ENCODE measurements at regions not wholly inside any gene's neighbourhood (a gene's known extent, or its start where the extent isn't known, plus 50 kb on each side); places are given as distances from the start of the nearest gene placed in this dataset.
"Not testable (repeated sequence)": the region's sequence is repeated elsewhere in the genome, so short reads cannot be mapped to it uniquely, and the experiment has no call there.

GRCh38 chr22:22374163-22374562 lies 129.6 kb downstream of the VPREB1 start:
- no peak for DNase-seq

- no peak for DNase-seq
These were observed 130.0 kb downstream of the VPREB1 start for GRCh38 chr22:22374579-22374978.

DNA sequence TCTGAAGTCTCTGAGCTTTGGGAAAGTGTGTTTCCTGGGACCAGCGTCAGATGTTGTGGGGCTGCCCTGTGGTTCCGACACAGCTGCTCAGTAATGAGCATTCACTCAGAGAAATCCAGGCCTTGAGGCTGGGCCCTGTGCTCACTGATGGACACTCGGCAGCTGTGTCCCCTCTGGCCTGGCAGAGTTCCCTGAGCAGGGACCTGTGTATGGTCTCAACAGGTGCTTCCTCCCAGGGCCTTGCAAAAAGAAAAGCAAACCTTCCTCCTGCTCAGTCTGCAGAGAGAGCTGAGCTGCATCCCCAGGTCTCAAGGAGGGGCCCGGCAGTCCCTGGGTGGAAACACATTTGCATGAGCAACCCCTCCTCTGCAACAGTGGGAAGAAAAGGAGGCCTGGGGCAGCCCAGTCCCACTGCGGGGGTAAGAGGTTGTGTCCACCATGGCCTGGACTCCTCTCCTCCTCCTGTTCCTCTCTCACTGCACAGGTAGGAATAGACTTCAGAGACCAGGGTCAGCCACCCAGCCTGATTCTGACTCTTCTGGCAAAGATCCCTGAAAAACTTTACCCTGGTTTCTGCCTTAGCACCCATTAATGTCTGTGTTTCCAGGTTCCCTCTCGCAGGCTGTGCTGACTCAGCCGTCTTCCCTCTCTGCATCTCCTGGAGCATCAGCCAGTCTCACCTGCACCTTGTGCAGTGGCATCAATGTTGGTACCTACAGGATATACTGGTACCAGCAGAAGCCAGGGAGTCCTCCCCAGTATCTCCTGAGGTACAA lies 131.2 kb downstream of the VPREB1 start:
- DNase-seq: no peak

GRCh38 chr22:22376352-22376706 lies 131.7 kb downstream of the VPREB1 start:
- DNase-seq: no peak

GRCh38 chr22:22376884-22377283 lies 131.7 kb downstream of the ZNF280B start:
- not testable (repeated sequence) for DNase-seq

DNA sequence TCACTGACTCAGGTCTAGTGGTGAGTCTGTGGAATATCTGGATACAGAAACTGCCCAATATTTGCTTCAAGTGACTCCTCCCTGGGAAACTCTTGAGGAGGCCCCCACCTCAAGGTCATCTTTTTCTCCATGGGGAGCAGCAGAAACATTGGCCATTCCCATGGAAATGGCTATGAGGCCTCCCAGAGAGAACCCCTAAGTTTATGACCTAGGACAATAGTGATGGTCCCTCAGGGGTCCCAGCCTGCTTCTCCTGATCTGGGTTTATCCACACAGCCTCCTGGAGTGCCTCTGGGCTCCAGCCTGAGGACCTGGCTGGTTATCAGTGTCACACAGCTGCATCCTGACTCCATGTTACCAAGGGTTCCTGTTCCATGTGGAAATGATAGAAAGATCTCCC lies 131.2 kb downstream of the ZNF280B start:
- DNase-seq: no peak

DNA sequence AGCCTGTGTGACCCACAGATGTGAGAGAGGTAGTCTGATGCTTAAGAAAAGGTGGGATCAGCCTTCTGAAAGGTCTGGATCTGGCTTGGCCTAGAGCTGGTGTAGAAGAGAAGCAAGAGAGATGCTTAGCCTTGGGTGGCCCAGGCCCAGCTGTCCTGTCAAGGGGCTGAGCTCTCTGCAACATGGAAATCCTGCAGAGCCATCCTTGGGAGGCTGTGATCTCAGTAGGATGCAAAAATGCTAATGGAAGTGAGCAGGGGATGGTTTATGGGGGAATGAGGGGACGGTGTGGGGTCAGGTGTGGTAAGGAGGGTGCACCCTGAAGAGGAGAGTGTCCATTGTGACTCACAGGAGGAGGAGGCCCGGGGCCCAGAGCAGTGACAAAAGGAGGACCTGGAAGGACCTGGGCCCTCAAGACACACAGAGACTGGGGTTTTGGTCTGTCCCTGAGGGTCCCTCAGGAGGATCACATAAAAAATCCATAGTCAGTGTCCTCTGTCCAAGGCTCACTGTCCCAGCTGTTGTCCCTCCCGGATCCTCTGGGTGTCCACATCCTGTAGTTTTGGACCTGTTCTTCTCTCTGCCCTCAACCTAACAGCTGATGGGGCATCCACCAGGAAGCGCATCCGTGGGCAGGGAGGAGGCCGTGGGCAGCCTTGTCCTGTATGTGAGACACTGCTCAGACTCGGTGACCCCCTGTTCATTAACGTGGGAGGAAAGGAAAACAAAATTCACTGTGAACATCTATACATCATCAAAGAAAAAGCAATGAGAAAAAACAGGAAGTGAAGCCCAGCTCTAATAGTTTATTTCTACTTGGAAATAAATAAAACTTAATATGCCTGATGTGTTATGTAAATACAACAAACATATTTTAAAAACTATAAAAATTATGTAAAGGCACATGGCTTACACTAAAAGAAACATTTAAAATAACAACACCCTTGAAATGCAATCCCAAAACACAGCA lies 129.8 kb downstream of the ZNF280B start:
- DNase-seq: no peak

DNA sequence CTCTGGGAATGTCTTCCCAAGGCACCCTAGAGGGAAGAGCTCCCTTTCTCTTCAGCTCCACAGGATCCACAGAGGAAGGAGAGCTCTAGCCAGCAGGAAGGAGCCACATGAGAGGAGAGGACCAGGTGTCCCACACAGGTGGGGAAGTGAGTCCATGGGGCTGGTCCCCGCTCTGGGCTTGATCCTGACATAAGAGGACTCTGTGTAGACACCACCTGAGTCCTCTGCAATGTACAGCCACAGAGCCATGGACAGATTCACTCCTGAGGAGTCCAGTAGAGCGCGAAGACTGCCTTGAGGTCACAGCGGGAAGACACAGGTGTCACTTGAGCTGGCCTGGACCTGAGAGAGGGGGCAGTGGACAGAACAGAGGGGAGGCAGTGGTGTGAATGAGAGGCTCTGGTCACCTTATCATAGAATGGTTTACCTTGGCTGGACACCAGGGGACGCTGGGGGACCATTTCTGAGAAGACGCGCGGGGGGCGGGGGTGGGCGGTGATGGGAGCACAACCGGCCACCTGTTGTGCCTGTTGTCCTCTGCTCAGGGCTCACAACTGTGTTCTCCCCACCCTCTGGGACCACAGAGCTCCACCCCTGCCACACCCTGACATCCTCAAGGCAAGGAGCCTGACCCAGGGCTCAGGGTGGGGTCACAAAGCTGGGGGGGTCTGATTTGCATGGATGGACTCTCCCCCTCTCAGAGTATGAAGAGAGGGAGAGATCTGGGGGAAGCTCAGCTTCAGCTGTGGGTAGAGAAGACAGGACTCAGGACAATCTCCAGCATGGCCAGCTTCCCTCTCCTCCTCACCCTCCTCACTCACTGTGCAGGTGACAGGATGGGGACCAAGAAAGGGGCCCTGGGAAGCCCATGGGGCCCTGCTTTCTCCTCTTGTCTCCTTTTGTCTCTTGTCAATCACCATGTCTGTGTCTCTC lies 128.2 kb downstream of the ZNF280B start:
- no peak for DNase-seq

- not testable (repeated sequence) for DNase-seq
These were observed 127.2 kb downstream of the ZNF280B start for GRCh38 chr22:22381292-22381691.

DNA sequence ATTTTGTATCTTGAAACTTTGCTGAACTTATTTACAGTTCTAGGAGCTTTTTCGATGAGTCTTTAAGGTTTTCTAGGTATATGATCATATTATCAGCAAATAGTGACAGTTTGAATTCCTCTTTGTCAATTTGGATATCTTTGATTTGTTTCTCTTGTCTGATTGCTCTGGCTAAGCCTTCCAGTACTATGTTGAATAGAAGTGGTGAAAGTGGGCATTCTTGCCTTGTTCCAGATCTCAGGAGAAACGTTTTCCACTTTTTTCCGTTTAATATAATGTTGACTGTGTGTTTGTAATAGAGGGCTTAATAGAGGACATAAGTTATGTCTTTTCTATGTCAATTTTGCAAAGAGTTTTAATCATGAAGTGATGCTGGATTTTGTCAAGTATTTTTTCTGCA lies 124.3 kb downstream of the ZNF280B start:
- DNase-seq: no peak

DNA sequence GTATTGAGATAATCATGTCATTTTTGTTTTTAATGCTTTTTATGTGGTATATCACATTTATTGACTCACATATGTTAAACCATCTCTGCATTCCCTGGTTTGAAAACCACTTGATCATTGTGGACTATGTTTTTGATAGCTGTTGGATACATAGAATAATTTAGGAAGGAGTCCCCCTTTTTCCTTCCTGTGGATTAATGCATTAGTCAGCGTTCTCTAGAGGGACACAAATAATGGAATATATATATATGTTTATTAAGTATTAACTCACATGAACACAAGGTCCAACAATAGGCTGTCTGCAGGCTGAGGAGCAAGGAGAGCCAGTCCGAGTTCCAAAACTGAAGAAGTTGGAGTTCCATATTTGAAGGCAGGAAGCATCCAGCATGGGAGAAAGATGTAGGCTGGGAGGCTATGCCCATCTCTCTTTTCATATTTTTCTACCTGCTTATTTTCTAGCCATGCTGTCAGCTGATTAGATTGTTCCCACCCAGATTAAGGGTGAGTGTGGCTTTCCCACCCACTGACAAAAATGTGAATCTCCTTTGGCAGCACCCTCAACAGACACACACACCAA lies 123.8 kb downstream of the ZNF280B start:
- DNase-seq: no peak

GRCh38 chr22:22386602-22387385 lies 121.7 kb downstream of the ZNF280B start:
- DNase-seq: no peak

DNA sequence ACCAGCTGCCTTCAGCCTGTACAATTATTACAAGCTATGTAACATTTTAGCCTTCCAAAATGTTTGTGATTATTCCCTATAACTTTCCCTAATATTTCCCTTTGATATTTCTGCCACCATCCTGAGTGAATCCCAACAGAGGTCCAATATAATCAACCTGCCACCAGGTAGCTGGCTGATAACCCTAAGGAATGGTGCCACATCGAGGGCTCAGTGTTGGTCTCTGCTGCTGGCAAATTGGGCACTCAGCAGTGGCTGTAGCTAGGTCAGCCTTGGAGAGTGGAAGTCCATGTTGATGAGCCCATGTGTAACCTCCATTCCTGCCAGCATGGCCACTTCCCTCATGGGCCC lies 121.2 kb downstream of the ZNF280B start:
- no peak for DNase-seq

DNA sequence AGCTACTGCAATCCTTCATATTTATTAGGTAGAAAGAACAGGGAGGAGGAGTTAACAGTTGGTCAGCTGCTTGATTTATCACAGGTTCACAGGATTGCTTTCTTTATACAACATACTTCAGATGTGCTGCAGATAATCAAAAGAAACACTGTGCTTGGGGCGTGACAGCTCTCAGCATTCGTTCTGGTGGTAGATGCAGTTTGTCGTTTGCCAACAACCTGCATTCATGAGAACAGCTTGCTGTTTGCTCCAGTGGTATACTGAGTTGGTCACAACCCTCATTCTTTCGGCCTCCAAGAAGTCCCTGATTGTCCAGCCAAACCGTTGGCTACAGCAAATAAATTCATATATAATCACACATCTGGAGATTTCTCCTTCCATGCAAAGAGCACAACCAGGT lies 120.5 kb downstream of the ZNF280B start:
- DNase-seq: no peak

DNA sequence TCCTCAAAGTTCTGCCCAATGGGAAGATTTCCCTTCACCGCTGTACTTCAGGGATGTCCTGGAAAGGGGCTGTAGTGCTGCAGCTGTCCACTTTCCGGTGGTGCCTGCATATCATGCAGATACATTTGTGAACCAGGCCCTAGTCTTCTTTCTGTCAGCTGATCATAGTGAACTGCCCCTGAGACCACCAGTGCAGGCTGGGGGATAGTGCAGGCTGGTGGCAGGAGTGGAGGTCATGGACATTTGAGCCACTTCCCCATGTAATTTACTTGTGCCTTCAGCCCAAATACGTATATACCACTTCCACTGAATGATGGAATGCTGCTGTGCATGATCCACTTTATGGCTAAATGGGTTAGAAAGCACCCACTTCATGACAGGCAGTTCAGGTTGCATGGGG lies 120.0 kb downstream of the ZNF280B start:
- no peak for DNase-seq

- DNase-seq: no peak
These were observed 119.1 kb downstream of the ZNF280B start for GRCh38 chr22:22389467-22389866.

DNA sequence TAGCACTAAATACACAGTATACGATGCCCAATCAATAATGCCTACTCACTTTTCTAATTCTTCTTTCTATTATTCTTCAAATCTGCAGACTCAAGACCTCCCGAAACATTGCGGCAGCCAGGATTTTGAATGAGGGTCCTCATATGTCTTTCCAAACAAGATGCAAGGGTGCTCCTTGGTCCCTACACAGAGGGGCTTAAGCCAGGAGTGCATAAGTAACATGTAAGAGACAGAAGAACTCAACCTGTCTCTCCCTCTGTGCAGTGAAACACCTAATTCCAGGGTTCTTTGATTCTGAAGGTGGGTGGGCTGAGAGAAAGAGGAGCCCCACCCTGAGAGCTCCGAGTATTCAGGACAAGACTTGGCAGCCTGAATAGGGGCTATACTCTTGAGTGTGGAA lies 117.6 kb downstream of the ZNF280B start:
- no peak for DNase-seq

DNA sequence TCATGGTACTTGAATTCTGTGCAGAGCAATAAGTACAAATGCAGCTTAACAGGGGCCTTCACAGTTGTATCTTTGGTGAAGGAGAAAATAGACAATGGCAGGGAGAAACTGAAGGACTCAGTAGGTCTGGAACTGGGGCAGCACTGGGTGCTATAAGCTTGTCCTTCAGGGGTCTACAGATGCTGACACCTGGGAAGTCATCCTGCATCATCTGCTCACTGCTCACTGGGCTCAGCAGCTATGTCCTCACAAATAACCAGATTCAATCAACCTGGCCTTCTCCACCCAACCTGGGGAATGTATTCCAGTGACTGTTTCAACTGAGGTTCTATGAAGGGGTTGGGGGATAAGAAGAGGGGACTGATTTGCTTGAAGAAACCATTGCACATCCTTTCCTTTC lies 117.0 kb downstream of the ZNF280B start:
- no peak for DNase-seq

GRCh38 chr22:22392131-22392530 lies 116.4 kb downstream of the ZNF280B start:
- no peak for DNase-seq

DNA sequence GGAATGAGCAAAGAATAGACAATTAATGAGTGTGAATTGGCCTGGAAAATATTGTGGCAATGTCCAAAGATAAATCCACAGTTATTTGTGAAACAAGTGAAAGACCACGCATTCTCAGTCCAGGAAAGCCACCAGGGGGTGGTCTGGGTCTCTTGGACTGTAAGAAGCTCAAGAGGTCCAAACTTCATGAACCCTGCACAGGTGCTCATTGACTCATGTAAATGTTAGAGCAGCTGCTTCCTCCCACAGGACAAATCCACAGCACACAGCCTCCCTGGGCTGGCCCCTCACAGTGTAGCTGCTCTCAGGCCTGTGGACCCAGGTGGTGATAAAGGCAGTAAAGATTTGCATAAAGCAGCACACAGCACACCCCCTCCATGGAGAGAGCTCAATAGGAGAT lies 114.0 kb downstream of the ZNF280B start:
- DNase-seq: no peak

DNA sequence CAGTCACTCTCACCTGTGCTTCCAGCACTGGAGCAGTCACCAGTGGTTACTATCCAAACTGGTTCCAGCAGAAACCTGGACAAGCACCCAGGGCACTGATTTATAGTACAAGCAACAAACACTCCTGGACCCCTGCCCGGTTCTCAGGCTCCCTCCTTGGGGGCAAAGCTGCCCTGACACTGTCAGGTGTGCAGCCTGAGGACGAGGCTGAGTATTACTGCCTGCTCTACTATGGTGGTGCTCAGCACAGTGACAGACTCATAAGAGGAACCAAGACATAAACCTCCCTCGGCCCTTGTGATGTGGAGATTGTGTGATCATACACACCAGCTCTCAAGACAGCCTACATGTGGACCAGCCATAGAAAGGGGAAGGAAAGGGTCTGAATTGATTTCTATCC lies 113.3 kb downstream of the ZNF280B start:
- DNase-seq: no peak

- no peak for DNase-seq
These were observed 111.7 kb downstream of the ZNF280B start for GRCh38 chr22:22396741-22397291.
